OCI-LY3 (cell line): ENCODE measurements at regions not wholly inside any gene's neighbourhood (a gene's known extent, or its start where the extent isn't known, plus 50 kb on each side); places are given as distances from the start of the nearest gene placed in this dataset.

Experiments
- EZH2phosphoT487 ChIP-seq: fragments of 200-600 bp; shearing (Covaris generic); IDR thresholded peaks from 2 replicates; pipeline ENCODE4 v1.6.1; 2018; ENCODE audit warnings: antibody characterized with exemption, mixed run types, low read depth
- TF ChIP-seq, protein P1 (sequence below): fragments of 200-600, 300-600 bp; sonication (generic); IDR thresholded peaks from 2 replicates; pipeline ENCODE4 v1.5.1; 2014; ENCODE audit warnings: antibody characterized with exemption, low read length, low read depth

DNA sequence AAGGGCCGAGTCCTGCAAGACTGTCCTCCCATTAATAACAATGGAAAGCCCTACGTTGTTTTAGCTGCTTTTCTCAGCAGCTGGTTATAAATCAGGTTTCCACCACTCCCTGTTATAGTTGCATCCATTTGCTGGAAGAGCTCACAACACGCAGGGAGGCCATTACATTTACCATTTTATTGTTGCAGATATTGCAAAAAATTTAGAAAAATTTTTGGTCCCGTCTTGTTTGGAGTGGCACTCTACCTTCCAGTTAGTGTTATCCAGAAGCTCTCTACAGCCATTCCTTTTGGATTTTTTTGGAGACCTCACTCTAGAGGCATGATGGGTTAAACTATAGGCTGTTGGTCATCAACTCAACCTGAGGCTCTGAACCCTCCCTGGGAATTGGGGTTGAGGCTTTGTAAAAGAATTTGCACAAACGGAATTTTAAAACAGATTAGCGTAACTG, 1532.1 kb upstream of the TPTE start:
- TF ChIP-seq, protein P1, sequence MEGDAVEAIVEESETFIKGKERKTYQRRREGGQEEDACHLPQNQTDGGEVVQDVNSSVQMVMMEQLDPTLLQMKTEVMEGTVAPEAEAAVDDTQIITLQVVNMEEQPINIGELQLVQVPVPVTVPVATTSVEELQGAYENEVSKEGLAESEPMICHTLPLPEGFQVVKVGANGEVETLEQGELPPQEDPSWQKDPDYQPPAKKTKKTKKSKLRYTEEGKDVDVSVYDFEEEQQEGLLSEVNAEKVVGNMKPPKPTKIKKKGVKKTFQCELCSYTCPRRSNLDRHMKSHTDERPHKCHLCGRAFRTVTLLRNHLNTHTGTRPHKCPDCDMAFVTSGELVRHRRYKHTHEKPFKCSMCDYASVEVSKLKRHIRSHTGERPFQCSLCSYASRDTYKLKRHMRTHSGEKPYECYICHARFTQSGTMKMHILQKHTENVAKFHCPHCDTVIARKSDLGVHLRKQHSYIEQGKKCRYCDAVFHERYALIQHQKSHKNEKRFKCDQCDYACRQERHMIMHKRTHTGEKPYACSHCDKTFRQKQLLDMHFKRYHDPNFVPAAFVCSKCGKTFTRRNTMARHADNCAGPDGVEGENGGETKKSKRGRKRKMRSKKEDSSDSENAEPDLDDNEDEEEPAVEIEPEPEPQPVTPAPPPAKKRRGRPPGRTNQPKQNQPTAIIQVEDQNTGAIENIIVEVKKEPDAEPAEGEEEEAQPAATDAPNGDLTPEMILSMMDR, result no peak
- TF ChIP-seq EZH2phosphoT487, result no peak
